CD4-positive, alpha-beta T cell treated with Interleukin-15 for 1 hour (primary cell): ENCODE measurements at regions not wholly inside any gene's neighbourhood (a gene's known extent, or its start where the extent isn't known, plus 50 kb on each side); places are given as distances from the start of the nearest gene placed in this dataset.
"Not testable (repeated sequence)": the region's sequence is repeated elsewhere in the genome, so short reads cannot be mapped to it uniquely, and the experiment has no call there.

Experiments used
- DNase-seq: peaks from one replicate; pipeline ENCODE4 v3.0.0-alpha.2; 2020

GRCh38 chr5:92216852-92217251 is 833.7 kb upstream of the ARRDC3 start:
- not testable (repeated sequence) for DNase-seq

GRCh38 chr5:92215116-92215515 is 832.0 kb upstream of the ARRDC3 start:
- DNase-seq, result no peak

GRCh38 chr5:92208265-92208664 is 825.1 kb upstream of the ARRDC3 start:
- DNase-seq, result no peak

- DNase-seq, result no peak
Measured at GRCh38 chr5:92207151-92207550, 824.0 kb upstream of the ARRDC3 start.

- no peak for DNase-seq
Measured at GRCh38 chr5:92206681-92207080, 823.6 kb upstream of the ARRDC3 start.

GRCh38 chr5:92199035-92199434 is 815.9 kb upstream of the ARRDC3 start:
- not testable (repeated sequence) for DNase-seq

GRCh38 chr5:92181656-92182055 is 798.5 kb upstream of the ARRDC3 start:
- no peak for DNase-seq

GRCh38 chr5:92180391-92180790 is 797.3 kb upstream of the ARRDC3 start:
- no peak for DNase-seq

GRCh38 chr5:92179651-92180050 is 796.5 kb upstream of the ARRDC3 start:
- DNase-seq, result no peak

- no peak for DNase-seq
Measured at GRCh38 chr5:92177926-92178487, 794.9 kb upstream of the ARRDC3 start.

GRCh38 chr5:92163906-92164305 is 780.8 kb upstream of the ARRDC3 start:
- DNase-seq, result no peak

GRCh38 chr5:92147798-92148197 is 764.7 kb upstream of the ARRDC3 start:
- DNase-seq, result no peak

- DNase-seq, result no peak
Measured at GRCh38 chr5:92147266-92147665, 764.1 kb upstream of the ARRDC3 start.

- DNase-seq, result no peak
Measured at GRCh38 chr5:92145852-92146251, 762.7 kb upstream of the ARRDC3 start.

- no peak for DNase-seq
Measured at GRCh38 chr5:92144824-92145223, 761.7 kb upstream of the ARRDC3 start.

GRCh38 chr5:92132294-92132908 is 749.3 kb upstream of the ARRDC3 start:
- not testable (repeated sequence) for DNase-seq

- no peak for DNase-seq
Measured at GRCh38 chr5:92126182-92126581, 743.1 kb upstream of the ARRDC3 start.

GRCh38 chr5:92119110-92119509 is 736.0 kb upstream of the ARRDC3 start:
- DNase-seq, result no peak

- no peak for DNase-seq
Measured at GRCh38 chr5:92106808-92107207, 723.7 kb upstream of the ARRDC3 start.

- no peak for DNase-seq
Measured at GRCh38 chr5:92104126-92104525, 721.0 kb upstream of the ARRDC3 start.

- no peak for DNase-seq
Measured at GRCh38 chr5:92102313-92102712, 719.2 kb upstream of the ARRDC3 start.

GRCh38 chr5:92092239-92092638 is 709.1 kb upstream of the ARRDC3 start:
- DNase-seq, result no peak

GRCh38 chr5:92086059-92086811 is 703.1 kb upstream of the ARRDC3 start:
- DNase-seq, result no peak

- no peak for DNase-seq
Measured at GRCh38 chr5:92081958-92082712, 699.0 kb upstream of the ARRDC3 start.
